NCI-H128 (cell line): ENCODE measurements at regions not wholly inside any gene's neighbourhood (a gene's known extent, or its start where the extent isn't known, plus 50 kb on each side); places are given as distances from the start of the nearest gene placed in this dataset.
"Not testable (repeated sequence)": the region's sequence is repeated elsewhere in the genome, so short reads cannot be mapped to it uniquely, and the experiment has no call there.

Experiments
- DNase-seq: peaks from one replicate; lab custom pipeline; 2025; ENCODE audit not compliant: unreplicated experiment; lab: John Stamatoyannopoulos, UW

GRCh38 chr10:3580565-3580964, 204.4 kb downstream of the KLF6 start:
- no peak for DNase-seq

GRCh38 chr10:3579845-3580244, 205.2 kb downstream of the KLF6 start:
- no peak for DNase-seq

- no peak for DNase-seq
These were observed 206.3 kb downstream of the KLF6 start for GRCh38 chr10:3578682-3579081.

- DNase-seq = no peak
These were observed 206.8 kb downstream of the KLF6 start for GRCh38 chr10:3578159-3578558.

DNA sequence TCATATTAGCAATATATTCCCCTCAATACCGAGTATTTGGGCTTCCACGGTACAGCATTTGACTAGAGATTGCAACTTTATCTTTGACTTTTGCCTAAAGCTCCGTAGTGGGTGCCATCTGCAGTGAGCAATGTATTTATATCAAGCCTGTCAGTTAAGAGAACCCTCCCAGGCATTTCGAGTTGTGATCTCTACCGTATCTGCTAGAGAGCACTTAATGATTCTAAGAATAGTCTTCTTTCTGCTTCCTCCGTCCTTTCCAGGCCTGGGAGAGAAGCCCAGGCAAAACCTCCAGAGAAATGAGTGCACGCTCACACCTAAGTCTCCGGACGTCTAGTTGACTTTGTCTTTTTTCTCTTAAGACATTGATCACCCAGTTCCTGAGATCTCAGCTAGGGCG, 210.6 kb downstream of the KLF6 start:
- DNase-seq = no peak

- no peak for DNase-seq
These were observed 211.5 kb downstream of the KLF6 start for GRCh38 chr10:3573498-3573897.

GRCh38 chr10:3571310-3571825, 213.6 kb downstream of the KLF6 start:
- DNase-seq = no peak

- DNase-seq = no peak
These were observed 214.1 kb downstream of the KLF6 start for GRCh38 chr10:3570855-3571266.

DNA sequence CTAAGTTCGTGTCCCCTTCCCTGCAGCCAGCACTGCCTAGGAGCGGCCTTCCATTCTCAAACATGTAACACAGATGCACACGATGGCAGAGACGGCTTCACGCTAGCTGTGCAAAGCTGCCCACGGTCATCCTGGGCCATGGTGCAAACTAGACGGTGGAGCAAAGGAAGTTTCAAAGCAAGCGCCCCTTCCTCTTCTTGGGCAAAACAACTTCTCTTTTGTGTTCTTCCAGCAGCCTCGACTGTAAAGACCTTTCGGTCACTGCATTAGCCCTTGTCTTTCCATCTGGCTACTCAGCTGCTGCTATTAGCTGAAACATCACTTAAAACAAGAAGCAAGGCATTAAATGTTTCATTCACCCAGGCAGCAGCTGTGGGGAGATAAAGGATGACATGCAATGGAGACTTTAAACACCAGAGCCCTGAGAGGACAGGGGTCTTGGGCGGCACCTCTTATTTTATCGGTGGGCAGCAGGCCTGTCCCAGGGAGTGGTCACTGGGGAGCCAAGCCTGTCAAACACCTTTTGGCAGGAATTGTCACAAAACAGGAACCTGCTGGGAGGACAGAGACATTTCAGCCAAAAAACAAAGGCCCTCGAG, 214.8 kb downstream of the KLF6 start:
- DNase-seq = no peak

DNA sequence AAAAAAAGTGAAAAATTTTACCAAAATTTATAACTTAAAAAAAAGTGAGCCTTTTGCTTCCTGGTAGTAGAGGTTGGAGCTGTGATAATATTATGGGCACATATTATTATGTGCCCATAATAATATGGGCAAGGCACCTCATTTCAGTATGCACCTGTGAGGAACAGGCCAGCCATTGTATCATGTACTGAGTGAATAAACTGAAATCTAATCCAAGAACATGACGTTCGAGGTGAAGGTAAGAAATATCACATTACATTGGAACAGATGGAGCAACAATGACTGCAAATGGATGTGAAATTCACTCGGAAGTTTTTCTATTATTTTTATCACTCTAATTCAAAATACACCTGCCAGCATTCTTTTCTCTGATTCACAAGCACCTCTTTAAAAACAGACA, 216.0 kb downstream of the KLF6 start:
- DNase-seq = peak; percentile 38

GRCh38 chr10:3568392-3568791, 216.6 kb downstream of the KLF6 start:
- DNase-seq = no peak

DNA sequence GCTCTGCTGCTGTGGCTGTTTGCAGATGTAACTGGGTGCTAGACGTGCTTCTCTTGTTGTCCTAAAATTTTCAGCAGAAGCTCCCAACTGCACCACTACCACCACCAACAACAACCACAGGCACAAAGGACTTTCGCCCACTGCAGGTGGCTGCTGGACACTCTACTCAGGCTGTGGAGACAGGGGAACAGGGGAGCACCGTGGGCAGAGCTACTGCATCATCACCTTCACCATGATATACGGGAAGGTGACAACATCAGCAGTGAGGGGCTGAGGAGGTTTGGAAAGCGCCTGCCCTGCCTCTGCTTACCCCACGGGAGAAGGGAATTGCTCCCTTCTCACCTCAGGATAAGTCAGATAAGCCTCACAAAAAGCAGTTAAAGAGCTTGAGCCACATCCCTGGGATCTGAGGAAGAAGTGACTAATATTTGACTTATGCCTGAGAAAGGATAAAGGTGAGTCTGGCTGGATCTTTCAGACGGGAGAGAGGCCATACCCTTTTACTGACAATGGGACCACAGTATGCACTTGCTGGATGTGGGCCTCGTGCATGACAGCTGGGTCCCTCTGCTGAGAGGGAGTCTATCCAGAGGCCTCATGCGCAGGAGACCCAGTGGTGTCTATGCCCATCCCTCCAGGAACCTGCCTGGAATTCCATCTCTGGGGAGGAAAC, 217.6 kb downstream of the KLF6 start:
- no peak for DNase-seq

GRCh38 chr10:3566627-3567026, 218.4 kb downstream of the KLF6 start:
- no peak for DNase-seq

- no peak for DNase-seq
These were observed 220.5 kb downstream of the KLF6 start for GRCh38 chr10:3564346-3565002.

GRCh38 chr10:3563298-3563697, 221.7 kb downstream of the KLF6 start:
- DNase-seq = no peak

DNA sequence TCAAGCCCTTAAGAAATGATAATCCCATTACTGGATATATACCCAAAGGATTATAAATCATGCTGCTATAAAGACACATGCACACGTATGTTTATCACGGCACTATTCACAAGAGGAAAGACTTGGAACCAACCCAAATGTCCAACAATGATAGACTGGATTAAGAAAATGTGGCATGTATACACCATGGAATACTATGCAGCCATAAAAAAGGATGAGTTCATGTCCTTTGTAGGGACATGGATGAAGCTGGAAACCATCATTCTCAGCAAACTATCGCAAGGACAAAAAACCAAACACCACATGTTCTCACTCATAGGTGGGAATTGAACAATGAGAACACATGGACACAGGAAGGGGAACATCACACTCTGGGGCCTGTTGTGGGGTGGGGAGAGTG, 224.4 kb downstream of the KLF6 start:
- DNase-seq = not testable (repeated sequence)

- DNase-seq = no peak
These were observed 225.5 kb downstream of the KLF6 start for GRCh38 chr10:3559527-3559926.

DNA sequence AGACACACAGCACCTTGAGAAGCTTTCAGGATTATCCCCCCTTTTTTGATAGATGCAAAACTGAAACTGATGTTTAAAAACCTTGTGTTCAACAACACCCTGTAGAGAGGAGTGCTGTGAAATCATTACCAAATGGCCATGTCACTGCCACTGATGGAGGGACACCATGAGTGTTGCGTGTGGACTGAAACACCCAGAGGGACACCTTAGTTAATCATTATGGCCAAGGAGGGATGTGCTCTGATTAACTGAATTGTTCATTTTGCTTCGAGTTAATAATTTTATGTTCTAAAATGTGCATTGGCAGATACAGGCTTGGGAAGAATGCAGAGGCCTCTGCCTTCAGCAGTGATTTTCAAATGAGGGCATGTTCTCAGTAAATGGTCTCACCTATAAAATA, 226.0 kb downstream of the KLF6 start:
- DNase-seq = no peak

DNA sequence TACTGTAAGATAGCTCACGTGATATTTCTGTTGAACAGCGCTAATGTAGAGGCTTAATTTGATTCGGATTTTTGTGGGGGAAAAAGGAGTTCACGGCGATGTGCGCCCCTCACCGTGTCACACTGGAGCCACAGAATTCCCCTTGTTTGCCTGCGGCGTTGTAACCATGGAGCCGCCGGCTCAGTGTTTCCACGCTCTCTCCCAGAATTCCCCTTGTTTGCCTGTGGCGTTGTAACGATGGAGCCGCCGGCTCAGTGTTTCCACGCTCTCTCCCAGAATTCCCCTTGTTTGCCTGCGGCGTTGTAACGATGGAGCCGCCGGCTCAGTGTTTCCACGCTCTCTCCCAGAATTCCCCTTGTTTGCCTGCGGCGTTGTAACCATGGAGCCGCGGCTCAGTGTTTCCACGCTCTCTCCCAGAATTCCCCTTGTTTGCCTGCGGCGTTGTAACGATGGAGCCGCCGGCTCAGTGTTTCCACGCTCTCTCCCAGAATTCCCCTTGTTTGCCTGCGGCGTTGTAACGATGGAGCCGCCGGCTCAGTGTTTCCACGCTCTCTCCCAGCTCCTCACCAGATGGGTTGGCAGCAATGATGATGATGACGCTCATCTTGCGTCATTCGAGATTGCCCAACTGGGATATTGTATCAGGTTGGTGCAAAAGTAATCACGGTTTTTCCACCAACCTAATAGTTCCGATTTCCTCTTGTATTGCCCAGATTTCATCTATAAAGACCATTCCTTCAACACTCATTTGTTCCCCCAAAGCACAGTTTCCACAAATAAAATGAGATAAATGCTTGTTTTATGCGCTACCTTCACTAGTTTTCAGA, 228.6 kb downstream of the KLF6 start:
- not testable (repeated sequence) for DNase-seq

- DNase-seq = no peak
These were observed 230.9 kb downstream of the KLF6 start for GRCh38 chr10:3554121-3554522.

DNA sequence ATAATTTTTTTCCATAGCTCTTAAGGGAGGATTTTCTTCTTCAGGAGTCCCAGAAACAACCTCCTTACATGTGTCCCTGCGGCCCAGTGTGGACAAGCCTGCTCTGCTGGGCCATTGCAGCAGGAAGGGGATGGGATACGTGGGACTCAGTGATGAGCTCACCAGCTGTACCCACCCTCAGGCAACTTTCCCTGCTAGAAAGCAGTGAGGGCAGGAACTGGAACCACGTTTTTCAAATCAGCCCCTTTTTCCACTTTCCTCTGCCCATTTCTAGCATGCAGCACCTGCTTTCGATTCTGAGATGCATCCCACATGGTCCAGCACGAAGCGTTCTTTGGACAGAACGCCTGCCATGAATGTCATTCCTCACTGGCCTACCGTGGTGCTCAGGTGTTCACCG, 232.7 kb downstream of the KLF6 start:
- no peak for DNase-seq
